Ascending aorta (tissue), 2 donors: ENCODE measurements at regions not wholly inside any gene's neighbourhood (a gene's known extent, or its start where the extent isn't known, plus 50 kb on each side); places are given as distances from the start of the nearest gene placed in this dataset.

Experiments used
- DNase-seq, 2 donors: peaks; one replicate each; pipeline ENCODE4 v3.0.0-alpha.2; 2019; ENCODE audit warnings: low spot score in 2 of 2
- H3K27ac ChIP-seq, 2 donors: fragments of 200-600 bp; sonication (generic); one replicate each; pipeline ENCODE4 v1.5.1; 2016 to 2017; ENCODE audit warnings: mild to moderate bottlenecking in 1 of 2
- H3K27me3 ChIP-seq: fragments of 200-600 bp; sonication (generic); one replicate; pipeline ENCODE4 v1.5.1; 2017
- H3K36me3 ChIP-seq, 2 donors: fragments of 200-600 bp; sonication (generic); one replicate each; pipeline ENCODE4 v1.5.1; 2016
- H3K4me1 ChIP-seq, 2 donors: fragments of 200-600 bp; sonication (generic); one replicate each; pipeline ENCODE4 v1.5.1; 2016 to 2017; ENCODE audit warnings: mild to moderate bottlenecking in 1 of 2
- H3K4me3 ChIP-seq, 2 donors: fragments of 200-600 bp; sonication (generic); one replicate each; pipeline ENCODE4 v1.5.1; 2016 to 2017; ENCODE audit warnings: mild to moderate bottlenecking in 1 of 2
- H3K9me3 ChIP-seq, 2 donors: fragments of 200-600 bp; sonication (generic); one replicate each; pipeline ENCODE4 v1.5.1; 2016
- CTCF ChIP-seq, 3 experiments: fragments of 200-600 bp in 2 of 3; fragments of 450-650 bp in 1 of 3; sonication (generic) in 2 of 3; IDR thresholded peaks; one replicate each; pipeline ENCODE4 v1.5.1; 2016 to 2019; ENCODE audit warnings: antibody characterized with exemption in 3 of 3, mild to moderate bottlenecking in 1 of 3, moderate library complexity in 1 of 3
- intact Hi-C: fragments of 100-400 bp; cut with DNase I; formaldehyde crosslinking; loops from one replicate; pipeline ENCODE4 v1.15.1; 2023

- Histone ChIP-seq H3K9me3 (no peaks in the 10 kb centered on the region), H3K4me1 (no peaks in the 10 kb centered on the region), H3K27me3 (no peaks in the 10 kb centered on the region), H3K36me3 (no peaks in the 10 kb centered on the region), H3K4me3 (no peak overlapping the region), H3K27ac (no peak overlapping the region)
- no peak for TF ChIP-seq CTCF (IDR thresholded peaks at IDR 0.05)
- intact Hi-C loops = no loop called here
- no peak for DNase-seq
Measured at GRCh38 chr5:175354964-175355363, 89.0 kb downstream of the DRD1 start.

GRCh38 chr5:175353926-175354325 lies 90.1 kb downstream of the DRD1 start:
- intact Hi-C loops = no loop called here
- no peak for TF ChIP-seq CTCF (IDR thresholded peaks at IDR 0.05)
- no peaks in the 10 kb centered on the region for H3K27me3 ChIP-seq

GRCh38 chr5:175351897-175352590 lies 91.9 kb downstream of the DRD1 start:
- no peak for DNase-seq
- TF ChIP-seq CTCF (IDR thresholded peaks at IDR 0.05) = no peak
- H3K27me3 ChIP-seq = no peaks in the 10 kb centered on the region
- intact Hi-C loops = no loop called here
- H3K4me1 ChIP-seq = no peaks in the 10 kb centered on the region
- H3K9me3 ChIP-seq = no peaks in the 10 kb centered on the region
- H3K36me3 ChIP-seq = no peaks in the 10 kb centered on the region
- H3K4me3 ChIP-seq = no peak overlapping the region
- no peak overlapping the region for H3K27ac ChIP-seq

More at GRCh38 chr5:175353926-175354325, 90.1 kb downstream of the DRD1 start:
- no peaks in the 10 kb centered on the region for H3K4me1 ChIP-seq
- no peak overlapping the region for H3K27ac ChIP-seq
- DNase-seq = no peak
- no peaks in the 10 kb centered on the region for H3K36me3 ChIP-seq
- H3K9me3 ChIP-seq = no peaks in the 10 kb centered on the region
- no peak overlapping the region for H3K4me3 ChIP-seq

GRCh38 chr5:175351126-175351525 lies 92.9 kb downstream of the DRD1 start:
- H3K4me1 ChIP-seq = no peaks in the 10 kb centered on the region
- no peak for DNase-seq
- intact Hi-C loops = no loop called here
- H3K4me3 ChIP-seq = no peak overlapping the region
- no peaks in the 10 kb centered on the region for H3K9me3 ChIP-seq
- H3K27me3 ChIP-seq = no peaks in the 10 kb centered on the region
- no peaks in the 10 kb centered on the region for H3K36me3 ChIP-seq
- TF ChIP-seq CTCF (IDR thresholded peaks at IDR 0.05) = no peak
- no peak overlapping the region for H3K27ac ChIP-seq

GRCh38 chr5:175347931-175348330 lies 96.1 kb downstream of the DRD1 start:
- Histone ChIP-seq H3K9me3 (no peaks in the 10 kb centered on the region), H3K27me3 (no peaks in the 10 kb centered on the region), H3K27ac (no peak overlapping the region), H3K4me3 (no peak overlapping the region), H3K4me1 (peaks cover 0 to 4% of the 10 kb centered on the region in 2 donors), H3K36me3 (no peaks in the 10 kb centered on the region)
- intact Hi-C loops = no loop called here
- TF ChIP-seq CTCF (IDR thresholded peaks at IDR 0.05) = no peak
- no peak for DNase-seq

- intact Hi-C loops = no loop called here
- no peak overlapping the region for H3K27ac ChIP-seq
- no peaks in the 10 kb centered on the region for H3K27me3 ChIP-seq
- no peaks in the 10 kb centered on the region for H3K36me3 ChIP-seq
- H3K9me3 ChIP-seq = no peaks in the 10 kb centered on the region
- H3K4me1 ChIP-seq = peaks cover 0 to 4% of the 10 kb centered on the region in 2 donors
- no peak for DNase-seq
- no peak overlapping the region for H3K4me3 ChIP-seq
- no peak for TF ChIP-seq CTCF (IDR thresholded peaks at IDR 0.05)
Measured at GRCh38 chr5:175347027-175347426, 97.0 kb downstream of the DRD1 start.
